ENCODE measurements at regions not wholly inside any gene's neighbourhood (a gene's known extent, or its start where the extent isn't known, plus 50 kb on each side); places are given as distances from the start of the nearest gene placed in this dataset.

- peak; percentile 16 for DNase-seq (ENCODE audit: low spot score)
Measured at GRCh38 chr4:136392576-136392975, 1139.7 kb downstream of the PCDH18 start.

GRCh38 chr4:136390824-136391223 is 1141.5 kb downstream of the PCDH18 start:
- DNase-seq (ENCODE audit: low spot score) = no peak

GRCh38 chr4:136383082-136383481 is 1149.2 kb downstream of the PCDH18 start:
- DNase-seq (ENCODE audit: low spot score) = no peak

GRCh38 chr4:136371231-136371630 is 1161.1 kb downstream of the PCDH18 start:
- no peak for DNase-seq (ENCODE audit: low spot score)

GRCh38 chr4:136369073-136369472 is 1163.2 kb downstream of the PCDH18 start:
- peak; percentile 9 for DNase-seq (ENCODE audit: low spot score)

DNA sequence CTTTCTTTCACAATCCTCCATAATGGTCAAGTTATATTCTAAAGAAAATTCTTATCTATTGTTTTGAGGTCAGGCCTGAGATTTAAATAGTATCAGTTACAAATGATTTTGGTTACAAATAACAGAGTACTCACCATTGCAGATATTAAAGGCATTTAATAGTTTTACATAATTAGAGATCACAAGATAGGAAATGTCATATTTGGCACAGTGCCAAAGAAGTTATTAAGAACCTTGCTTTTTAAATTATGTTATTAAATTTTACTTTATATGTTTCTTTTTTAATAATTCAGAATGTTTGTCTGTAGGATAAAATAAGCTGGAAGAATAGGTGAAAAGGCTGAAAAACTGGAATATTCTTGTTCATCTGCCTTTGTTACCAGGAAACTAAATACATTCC is 1174.7 kb downstream of the PCDH18 start:
- no peak for DNase-seq (ENCODE audit: low spot score)

GRCh38 chr4:136355970-136356369 is 1176.3 kb downstream of the PCDH18 start:
- no peak for DNase-seq (ENCODE audit: low spot score)

DNA sequence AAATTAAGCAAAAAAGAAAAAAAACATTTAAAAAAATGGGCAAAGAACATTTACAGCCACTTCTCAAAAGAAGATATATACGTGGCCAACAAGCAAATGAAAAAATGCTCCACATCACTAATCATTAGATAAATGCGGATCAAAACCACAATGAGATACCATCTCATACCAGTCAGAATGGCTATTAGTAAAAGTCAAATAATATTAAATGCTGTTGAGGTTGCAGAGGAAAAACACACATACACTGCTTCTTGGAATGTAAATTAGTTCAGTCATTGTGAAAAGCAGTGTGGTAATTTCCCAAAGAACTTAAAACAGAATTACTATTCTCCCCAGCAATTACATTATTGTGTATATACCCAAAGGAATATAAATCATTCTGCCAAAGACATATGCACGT is 1189.0 kb downstream of the PCDH18 start:
- DNase-seq (ENCODE audit: low spot score) = no peak

- no peak for DNase-seq (ENCODE audit: low spot score)
Measured at GRCh38 chr4:136342666-136343065, 1189.6 kb downstream of the PCDH18 start.

- DNase-seq (ENCODE audit: low spot score) = no peak
Measured at GRCh38 chr4:136337216-136337615, 1195.1 kb downstream of the PCDH18 start.

DNA sequence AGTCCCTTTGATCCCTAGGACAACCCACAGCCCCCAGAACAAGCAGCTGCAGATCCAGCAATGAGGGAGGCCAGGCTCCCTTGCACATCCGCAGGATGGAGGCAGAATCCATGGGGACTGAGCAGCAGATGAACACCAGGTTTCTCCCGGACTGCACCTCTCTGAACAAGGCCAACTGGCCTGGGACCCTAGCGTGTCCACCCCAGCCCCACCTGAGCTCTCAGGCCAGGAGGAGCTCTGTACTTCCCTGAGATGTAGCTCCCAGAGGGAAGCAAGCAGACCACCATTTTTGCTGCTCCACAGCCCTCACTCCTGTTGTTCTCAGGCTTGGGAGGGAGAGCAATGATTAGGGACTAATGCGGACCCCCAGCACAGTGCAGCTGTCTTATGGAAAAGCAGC is 1195.8 kb downstream of the PCDH18 start:
- DNase-seq (ENCODE audit: low spot score) = no peak

- peak; percentile 12 for DNase-seq (ENCODE audit: low spot score)
Measured at GRCh38 chr4:136329042-136329662, 1203.1 kb downstream of the PCDH18 start.

DNA sequence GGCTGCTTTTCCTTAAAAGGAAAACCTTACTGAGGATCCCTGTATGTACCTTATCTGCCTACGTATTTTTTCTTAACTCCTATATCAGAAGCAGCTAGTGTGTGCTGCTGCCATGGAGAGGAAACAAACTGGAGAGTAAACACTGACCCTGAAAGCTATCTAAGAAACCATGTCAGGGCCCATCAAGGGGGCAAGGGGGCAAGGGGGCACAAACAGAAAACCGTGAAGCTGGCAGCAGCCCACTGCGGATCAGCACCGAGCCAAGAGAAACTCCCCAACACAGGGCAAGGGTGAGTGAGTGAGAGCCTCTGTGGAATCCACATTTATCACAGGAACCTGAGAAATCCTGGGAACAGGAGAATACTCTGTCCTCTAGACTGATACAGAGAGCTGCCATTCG is 1204.2 kb downstream of the PCDH18 start:
- DNase-seq (ENCODE audit: low spot score) = no peak

- no peak for DNase-seq (ENCODE audit: low spot score)
Measured at GRCh38 chr4:136320465-136320813, 1211.9 kb downstream of the PCDH18 start.

DNA sequence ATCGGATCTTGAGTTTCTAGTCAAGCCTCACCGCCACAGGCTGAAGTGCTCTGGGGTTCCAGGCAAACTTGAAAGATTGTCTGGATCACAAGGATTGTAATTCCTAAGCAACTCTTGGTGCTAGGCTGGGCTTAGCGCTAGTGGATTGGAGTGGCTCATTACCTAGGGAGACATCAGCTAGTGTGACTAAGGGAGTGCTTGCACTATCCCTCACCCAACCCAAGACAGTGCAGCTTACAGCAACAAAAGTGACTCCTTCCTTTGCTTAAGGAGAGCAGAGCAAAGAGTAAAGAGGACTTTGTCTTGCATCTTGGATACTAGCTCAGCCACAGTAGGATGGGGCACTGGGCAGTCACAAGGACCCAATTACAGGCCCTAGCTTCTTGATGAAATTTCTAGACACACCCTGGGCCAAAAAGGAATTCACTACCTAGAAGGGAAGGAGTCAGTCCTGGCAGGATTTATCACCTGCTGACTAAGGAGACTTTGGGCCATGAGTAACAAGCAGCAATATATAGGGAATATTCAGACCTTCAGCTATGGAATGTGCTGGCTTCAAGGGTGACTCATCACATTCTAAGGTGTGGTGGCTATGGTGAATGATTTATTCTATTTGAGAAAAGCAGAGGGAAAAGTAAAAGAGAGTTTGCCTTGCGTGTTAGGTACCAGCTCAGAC is 1212.4 kb downstream of the PCDH18 start:
- DNase-seq (ENCODE audit: low spot score) = peak; percentile 63

- no peak for DNase-seq (ENCODE audit: low spot score)
Measured at GRCh38 chr4:136316961-136317360, 1215.3 kb downstream of the PCDH18 start.

- no peak for DNase-seq (ENCODE audit: low spot score)
Measured at GRCh38 chr4:136314686-136315085, 1217.6 kb downstream of the PCDH18 start.

DNA sequence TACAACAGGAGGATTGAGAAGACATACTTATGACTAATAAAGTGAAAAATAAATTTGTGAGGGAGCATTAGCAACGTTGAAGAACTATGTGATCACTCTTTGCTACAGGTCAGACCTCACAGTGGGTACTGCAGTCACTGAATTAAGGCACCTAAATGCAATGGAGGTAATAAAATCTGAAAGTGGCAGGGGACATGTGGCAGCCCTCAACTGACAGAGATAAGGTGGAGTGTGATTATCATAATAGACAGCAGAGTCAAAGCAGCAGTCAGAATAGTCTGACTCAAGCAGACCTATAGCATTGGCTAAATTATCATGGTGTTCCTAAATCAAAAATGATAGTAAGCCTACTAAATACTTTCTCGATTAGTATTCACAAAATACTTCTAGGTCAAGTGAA is 1220.5 kb downstream of the PCDH18 start:
- no peak for DNase-seq (ENCODE audit: low spot score)

DNA sequence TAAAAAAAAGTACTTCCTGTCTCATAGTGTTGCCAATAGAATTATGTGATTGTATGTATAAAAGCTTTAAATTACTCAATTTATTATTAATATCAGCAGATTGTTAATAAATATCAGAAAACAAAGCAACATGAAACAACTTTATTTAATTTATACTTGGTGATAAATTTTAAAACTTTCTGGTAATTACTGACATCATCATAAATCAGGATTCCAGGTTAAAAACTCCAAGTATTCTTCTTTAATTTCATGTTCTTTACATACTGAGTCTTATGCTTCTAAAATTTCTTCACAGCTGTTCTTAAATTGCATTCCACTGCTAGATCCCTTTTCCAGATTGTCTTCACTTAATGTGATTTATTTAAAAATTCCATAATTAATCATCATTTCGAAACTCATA is 1224.5 kb downstream of the PCDH18 start:
- DNase-seq (ENCODE audit: low spot score) = no peak

- no peak for DNase-seq (ENCODE audit: low spot score)
Measured at GRCh38 chr4:136306361-136306760, 1225.9 kb downstream of the PCDH18 start.

GRCh38 chr4:136302566-136302965 is 1229.7 kb downstream of the PCDH18 start:
- no peak for DNase-seq (ENCODE audit: low spot score)

DNA sequence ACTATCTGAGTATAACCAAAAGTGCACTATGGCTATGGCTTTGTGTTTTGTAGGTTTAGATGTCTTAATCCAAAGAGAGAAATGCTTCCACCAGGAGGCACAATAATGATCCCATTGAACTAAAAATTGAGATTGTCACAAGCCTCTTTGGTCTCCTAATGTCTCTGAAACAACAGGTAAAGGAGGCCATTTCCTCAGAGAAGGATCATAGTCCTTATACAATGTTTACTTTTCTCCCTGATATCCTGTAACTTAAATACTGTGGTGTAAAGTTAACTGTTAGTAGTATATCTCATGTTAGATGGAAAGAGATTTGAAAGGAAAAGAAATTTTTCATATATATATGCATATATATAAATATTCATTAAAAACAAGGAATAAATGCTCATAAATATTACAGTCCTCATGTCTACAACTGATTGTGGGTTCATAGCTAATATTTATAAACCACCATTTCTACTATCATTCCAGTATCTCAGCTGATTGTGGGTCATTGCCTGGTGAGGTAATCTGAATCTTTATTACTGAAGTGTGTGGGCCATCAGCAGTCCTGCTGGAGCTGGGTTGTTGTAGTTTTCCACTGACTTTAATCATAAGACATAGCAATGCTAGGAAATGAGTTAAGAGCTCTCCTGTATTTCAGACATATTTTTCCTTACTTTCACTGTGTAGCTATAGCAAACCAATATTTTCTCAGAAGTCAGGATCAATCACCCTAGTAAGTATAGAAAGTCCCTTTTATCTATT is 1230.4 kb downstream of the PCDH18 start:
- DNase-seq (ENCODE audit: low spot score) = no peak

- no peak for DNase-seq (ENCODE audit: low spot score)
Measured at GRCh38 chr4:136283977-136284376, 1248.3 kb downstream of the PCDH18 start.
